HG03460 (cell line): ENCODE measurements at regions not wholly inside any gene's neighbourhood (a gene's known extent, or its start where the extent isn't known, plus 50 kb on each side); places are given as distances from the start of the nearest gene placed in this dataset.

Experiments used
- ATAC-seq: cut with Tn5 transposase; IDR thresholded peaks from one replicate; pipeline ENCODE4 v1.9.1; 2021; ENCODE audit not compliant: unreplicated experiment

DNA sequence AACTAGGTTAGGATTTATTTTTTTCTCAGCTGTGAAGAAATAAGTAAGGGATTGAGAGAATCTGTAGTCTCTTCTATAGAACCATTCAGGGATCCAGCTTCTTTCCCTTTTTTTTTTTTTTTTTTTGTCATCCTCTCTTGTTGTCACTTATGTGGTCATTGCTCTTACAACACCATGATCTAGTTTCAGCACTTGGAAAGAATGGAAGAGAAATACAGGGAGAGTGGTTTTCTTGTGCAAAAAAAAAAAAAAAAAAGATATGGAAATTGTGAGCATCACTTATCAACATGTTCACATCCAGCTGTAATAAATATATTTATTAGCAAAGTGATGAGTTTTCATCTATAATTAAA lies 599.3 kb downstream of the SLC6A15 start:
- no peak for ATAC-seq

DNA sequence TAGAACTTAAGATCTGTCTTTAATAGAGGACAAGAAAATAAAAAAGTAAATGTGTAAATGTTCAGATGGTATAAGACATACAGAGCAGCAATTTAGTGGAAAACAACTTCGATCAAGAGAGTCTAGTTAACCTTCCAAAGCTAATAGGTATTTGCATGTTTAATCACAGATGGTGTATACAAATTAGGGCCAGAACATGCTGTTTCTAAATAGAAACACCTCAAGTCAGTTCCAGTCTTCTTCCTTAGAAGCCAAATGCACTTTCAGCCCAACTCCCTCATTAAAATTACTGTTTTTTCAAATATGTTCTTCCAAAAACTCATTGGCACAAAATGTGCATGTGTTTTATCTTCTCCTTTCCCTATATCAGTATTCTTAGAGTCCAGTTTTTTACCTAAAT lies 604.4 kb downstream of the SLC6A15 start:
- ATAC-seq, result no peak

DNA sequence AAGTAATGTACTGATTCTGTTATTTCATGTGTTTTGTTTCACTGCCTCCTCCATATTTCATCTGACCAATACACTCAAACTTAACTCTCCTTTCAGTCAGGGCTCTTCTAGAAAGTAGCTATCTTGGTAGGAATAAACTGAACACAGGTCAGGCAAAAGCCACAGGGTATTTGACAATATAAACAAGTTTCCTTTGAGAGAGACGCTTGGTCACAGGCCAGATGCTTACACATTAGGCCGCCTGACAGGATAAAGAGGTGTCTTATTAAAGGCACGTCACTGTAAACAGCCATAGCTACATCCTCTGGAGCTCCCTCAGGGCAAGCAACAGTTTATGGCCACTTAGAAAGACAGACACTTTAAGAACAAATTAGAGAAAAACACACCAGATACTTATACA lies 607.5 kb downstream of the SLC6A15 start:
- ATAC-seq, result no peak

DNA sequence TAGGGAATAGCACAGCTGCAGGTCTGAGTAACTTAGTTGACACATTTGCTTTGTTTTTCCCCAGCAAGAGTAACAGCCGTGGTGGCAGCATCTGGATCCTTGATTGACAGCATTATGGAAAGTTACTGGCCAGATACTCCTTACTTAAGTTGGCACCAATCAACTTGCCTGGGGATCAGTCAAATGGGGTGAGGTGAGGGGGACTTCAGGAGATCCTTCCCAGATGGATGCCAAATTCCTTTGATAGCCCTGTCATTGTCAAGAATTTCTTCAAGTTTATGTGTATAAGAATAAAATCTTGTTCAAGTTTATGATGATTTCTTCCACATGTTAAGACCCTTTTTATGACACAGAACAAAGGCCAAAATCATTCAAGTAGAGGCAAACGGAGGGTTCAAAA lies 618.4 kb downstream of the SLC6A15 start:
- ATAC-seq, result no peak

DNA sequence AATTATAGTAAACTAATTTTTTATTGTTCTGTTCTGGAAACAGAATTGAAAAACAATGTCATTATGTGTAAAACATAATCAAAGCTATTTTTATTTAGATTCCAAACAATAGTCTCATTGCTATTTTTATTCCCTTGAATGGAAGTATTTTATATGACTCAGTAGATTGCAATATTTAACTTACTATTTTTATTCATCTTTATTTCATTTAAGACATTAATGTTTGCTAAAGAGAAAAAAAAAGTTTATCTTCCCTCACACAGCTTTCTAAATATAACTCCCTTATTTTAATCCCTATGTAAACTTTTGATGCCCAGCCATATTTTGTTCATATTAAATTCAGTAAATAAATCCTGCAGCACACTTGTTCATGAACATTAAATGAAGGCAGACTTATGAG lies 622.4 kb downstream of the SLC6A15 start:
- ATAC-seq, result no peak

DNA sequence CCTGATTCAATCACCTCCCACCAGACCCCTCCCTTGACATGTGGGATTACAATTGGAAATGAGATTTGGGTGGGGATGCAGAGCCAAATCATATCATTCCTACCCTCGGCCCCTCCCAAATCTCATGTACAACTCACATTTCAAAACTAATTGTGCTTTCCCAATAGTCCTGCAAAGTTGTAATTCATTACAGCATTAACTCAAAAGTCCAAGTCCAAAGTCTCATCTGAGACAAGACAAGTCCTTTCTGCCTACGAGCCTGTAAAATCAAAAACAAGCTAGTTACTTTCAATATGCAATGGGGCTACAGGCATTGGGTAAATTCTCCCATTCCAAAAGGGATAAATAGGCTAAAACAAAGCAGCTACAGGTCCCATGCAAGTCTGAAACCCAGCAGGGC lies 634.6 kb downstream of the SLC6A15 start:
- no peak for ATAC-seq

DNA sequence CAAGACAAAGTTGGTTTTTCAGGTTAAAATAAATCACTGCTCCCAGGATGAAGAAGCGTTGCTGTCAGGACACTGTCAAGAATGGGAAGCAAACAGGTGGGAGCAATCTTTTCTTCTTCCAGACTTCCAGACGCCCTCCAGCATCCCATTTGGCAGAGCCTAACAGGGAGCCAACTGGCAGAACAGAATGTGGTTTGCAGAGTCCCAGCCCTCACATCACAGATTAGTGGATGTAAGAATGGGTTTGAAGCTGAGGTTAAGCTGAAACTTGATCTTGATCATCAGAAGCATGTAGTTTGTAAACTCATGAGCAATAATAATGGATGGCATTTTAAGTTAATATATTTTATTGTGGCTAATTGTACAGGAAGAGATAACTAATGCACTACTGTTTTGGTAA lies 636.4 kb downstream of the SLC6A15 start:
- no peak for ATAC-seq

DNA sequence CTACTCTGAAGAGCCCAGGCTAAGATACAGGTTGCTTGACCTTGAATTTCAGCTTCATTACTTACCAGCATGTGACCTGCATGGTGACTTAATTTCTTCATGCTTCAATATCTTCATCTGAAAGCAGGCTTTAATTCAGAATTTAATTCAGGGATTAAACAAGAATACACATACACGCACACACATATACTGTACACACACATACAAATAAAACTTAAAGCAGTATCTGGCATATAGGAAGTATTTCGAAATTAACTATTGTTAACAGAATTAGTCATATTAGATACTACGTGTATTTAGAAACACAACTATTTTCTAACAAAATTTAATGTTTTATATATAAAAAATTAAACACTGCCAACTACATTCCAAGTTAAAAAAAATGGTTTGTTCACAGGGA lies 640.3 kb downstream of the SLC6A15 start:
- ATAC-seq, result no peak

DNA sequence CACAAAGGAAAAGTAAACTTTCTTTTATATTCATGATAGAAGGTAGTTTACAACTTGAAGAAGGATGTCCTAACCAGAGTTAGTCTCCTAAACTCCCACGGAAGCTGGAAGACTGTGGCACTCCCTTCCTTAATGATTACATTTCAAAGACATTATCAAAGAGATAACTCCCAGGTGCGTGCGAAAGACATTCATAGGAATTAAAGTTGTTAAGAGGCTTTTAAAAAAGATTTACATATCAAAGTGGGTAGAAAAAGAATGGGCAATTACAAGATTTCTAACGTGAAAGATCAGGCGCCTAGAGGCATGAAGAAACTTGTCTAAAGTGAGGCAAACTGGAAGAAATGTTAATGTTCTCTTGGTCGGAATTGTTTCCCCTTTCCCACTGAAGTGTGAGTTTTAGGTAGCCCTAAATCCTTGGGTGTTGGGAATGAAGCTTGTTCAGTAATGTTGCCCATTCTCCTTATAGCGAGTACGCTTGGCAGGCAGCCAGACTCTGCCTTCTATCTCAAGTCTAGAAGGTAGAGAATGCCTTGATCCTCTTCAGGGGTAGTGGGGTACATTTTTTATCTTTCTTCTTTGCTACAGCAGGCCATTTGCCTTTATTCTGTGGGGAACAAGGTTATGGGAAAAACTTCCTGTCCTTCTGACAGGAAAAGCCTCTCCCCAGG lies 642.0 kb downstream of the SLC6A15 start:
- no peak for ATAC-seq

DNA sequence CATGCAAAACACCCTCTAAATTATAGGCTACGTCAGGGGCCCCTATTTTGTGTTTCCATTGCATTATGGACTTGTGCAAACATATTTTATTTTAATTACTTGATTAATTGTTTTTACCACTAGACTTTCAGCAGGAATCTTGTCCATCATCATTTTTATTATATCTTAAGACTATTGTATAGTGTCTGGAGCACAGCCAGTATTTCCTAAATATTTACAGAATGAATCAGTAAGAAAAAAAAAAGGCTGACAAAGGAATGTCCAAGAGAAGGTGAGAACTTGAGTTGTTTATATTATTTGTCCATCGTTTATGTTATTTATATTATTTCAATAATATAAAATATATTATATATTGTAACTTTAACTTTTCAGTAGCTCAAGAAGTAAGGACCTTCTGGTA lies 664.7 kb downstream of the SLC6A15 start:
- no peak for ATAC-seq

DNA sequence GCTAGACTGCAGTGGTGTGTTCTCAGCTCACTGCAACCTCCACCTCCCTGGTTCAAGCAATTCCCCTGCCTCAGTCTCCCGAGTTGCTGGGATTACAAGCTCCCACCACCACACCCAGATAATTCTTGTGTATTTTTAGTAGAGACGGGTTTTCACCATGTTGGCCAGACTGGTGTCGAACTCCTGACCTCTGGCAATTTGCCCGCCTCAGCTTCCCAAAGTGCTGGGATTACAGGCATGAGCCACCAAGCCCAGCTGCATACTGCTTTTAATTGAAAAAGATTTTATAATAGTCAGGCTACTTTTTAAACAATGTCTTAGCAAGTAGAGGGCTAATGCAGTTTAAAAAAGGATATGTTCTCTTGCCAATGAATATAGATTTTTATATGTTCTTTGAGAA lies 668.9 kb downstream of the SLC6A15 start:
- ATAC-seq, result no peak

DNA sequence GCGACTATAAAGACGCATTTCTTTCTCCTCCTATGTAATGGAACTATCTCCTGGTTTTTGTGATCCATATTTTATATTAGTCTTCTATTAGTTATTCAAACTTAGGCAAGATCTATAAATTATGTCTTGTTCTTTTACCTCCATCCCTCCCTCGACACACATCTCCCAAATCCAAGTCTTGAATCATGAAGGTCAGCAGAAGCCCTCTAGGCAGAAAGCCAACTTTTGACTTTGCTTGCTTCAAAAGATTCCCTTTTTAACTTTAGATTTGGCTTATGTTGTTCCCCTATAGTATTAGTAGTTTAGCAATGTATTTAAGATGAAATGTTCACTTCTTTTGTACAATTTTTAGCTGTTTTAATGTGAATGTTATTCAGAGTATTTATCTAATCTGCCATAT lies 689.8 kb downstream of the SLC6A15 start:
- no peak for ATAC-seq

DNA sequence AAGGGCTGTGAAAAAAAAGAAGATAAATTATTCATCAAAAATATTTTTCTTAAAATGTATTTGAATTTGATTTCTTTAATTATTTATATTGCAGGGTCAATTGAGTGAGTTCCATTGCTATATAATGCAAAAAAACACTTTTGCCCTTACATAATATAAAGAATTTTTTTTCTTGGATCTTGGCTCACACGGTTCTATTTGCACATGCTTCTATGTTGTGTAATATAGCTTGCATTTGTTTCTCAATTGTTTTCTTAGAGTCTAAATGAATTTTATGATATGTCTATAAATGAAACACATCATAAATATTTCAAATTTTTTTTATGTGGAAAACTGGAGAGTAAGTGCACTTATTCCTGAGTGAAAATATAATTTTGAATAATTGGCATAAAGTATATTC lies 694.2 kb downstream of the SLC6A15 start:
- ATAC-seq, result no peak

DNA sequence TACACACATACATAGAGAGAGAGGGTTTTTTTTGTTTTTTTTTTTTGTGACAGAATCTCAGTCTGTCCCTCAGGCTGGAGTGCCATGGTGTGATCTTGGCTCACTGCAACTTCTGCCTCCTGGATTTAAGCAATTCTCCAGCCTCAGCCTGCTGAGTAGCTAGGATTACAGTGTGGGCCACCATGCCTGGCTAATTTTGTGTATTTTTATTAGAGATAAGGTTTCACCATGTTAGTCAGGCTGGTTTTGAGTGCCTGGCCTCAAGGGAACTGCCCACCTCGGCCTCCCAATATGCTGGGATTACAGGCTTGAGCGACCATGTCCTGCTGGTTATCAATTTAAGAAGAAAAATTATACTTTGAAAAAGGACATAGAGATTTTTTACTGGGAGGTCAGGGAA lies 710.6 kb downstream of the SLC6A15 start:
- ATAC-seq, result no peak

DNA sequence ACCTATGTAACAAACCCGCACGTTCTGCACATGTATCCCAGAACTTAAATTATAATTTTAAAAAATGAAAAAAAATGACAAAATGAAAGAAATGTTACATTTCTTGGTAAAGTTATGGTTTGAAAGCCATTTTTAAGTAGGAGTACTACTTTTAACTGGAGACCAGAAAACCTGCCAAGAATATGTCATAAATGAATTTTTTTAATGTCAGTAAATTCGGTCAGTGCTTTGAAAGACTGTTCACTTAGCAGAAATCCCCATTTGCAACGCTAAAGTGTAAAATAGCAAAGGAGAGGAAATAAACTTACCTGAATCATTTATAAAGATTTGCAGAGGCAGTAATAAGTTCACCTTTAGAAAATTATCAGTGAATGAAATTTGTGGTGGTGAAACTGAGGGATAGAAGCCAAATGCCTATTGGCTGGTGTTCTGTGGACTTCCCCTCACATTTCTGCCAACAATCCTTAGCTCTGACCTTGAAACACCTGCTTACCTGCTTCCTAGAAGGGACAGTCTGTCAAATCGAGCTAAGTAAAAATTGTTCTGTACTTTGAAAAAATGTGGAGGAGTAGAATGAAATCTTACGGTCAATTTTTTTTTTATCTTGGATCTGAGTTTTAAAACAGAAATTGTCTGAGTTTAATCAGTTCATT lies 714.2 kb downstream of the SLC6A15 start:
- ATAC-seq, result no peak

DNA sequence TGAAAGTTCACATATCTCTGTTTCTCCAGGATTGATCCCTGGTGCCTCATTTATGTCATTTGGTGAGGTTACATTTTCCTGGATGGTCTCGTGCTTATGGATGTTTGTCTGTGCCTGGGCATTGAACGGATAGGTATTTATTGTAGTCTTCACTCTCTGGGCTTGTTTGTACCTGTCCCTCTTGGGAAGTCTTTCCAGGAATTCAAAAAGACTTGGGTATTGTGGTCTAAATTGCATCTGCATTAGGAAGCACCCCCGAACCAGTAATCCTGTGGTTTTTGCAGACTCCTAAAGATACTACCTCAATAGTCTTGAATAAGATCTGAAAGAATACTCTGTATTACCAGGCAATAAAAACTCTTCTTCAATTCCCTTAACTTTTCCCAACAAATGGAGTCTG lies 720.8 kb downstream of the SLC6A15 start:
- ATAC-seq, result no peak

DNA sequence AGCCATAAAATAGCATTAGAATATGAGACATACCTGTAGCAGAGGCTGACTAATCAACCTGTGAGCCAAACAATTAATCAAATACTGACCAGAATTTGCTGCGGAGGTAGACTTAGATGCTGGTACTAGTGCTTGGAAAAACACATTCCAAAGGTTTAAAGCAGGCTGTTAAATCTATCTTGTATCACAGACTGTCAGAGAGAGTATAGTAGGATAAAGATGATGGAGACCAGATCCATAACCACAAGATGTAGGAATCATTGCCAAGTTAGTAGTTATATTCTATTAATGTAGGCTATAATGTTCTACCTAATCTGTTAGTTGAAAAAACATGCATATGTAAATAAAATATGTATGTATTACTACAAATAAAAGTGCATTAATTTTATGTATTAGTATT lies 726.2 kb downstream of the SLC6A15 start:
- ATAC-seq, result no peak

DNA sequence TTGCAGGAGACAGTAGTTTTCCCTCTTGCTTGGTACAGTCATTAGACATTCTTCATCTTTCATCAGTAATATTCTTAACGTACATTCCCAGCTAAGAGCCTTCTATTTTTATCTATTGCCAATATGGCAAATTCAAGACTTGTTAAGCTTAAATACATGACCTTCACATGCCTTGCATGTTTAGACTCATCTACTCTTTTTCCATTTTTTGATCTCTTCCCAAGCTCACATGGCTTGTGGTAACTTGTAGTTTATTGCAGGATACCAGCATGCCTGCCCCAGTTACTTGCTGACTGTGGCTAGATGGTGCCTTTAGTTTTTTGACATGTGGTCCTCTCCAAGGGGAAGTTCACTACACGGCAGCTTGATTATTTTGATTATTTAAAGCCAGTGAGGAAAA lies 729.0 kb downstream of the SLC6A15 start:
- no peak for ATAC-seq

DNA sequence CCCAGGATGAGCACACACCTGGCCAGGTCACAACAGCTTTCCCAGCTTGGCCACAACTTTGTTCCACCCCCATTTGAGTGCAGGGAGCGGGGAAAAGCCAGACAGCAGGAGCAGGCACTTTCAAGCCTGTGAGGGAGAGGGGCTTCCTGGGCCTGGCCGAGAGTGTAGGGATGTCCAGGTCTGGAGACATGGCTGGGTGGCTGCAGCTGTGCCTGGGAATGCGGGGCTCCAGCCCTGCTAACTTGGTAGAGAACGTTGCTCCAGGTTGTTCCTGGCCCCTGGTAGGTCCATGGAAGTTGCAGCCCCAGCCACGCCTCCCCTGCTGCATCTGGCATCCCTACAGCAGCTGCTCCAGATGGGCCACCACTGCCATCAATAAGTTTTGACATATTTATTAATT lies 738.5 kb downstream of the SLC6A15 start:
- ATAC-seq, result no peak

DNA sequence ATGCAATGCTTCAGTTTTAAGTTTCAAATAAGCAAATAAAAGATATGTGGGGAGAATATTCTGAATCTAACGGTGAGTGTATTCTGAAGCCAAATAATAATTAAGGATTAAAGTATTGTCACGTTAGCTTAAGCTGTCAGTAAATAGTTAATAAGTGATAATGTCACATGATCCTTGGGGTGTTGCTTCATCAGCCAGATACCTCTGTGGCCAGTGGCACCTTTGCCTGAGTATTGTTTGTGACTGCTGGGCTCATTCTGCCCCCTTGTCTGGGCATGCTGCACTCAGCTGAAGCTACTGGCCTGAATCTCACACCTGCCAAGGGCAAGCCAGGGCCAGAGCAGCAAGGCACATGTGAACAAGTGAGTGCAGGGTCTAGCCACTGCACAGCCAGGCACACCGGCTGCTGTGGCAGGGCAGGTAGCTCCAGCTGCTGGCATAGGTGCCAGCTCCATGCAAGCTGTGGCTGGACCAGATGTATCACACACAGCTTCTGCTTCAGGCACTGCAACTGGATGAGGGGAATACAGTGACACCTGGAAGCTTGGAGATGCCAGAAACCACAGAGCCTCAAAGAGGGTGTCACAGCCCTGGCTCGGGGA lies 739.7 kb downstream of the SLC6A15 start:
- no peak for ATAC-seq

DNA sequence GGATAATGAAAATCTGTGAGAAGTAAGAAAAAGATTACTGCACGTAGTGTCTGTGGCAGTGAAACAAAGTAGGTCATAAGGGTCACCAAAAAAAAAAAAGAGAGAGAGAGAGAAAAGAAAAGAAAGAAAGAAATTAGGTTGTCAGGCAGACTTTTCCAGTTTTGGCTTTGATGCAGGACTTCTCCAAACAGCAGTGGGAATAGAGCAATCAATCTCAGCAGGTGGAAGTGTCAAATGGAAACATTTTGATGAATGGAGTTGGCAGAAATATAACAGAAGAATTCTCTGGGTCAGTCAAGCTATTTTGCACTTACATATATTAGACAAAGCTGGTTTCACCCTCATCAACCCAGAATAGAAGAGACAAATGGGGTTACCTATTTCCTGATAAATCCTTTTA lies 745.8 kb downstream of the SLC6A15 start:
- no peak for ATAC-seq

DNA sequence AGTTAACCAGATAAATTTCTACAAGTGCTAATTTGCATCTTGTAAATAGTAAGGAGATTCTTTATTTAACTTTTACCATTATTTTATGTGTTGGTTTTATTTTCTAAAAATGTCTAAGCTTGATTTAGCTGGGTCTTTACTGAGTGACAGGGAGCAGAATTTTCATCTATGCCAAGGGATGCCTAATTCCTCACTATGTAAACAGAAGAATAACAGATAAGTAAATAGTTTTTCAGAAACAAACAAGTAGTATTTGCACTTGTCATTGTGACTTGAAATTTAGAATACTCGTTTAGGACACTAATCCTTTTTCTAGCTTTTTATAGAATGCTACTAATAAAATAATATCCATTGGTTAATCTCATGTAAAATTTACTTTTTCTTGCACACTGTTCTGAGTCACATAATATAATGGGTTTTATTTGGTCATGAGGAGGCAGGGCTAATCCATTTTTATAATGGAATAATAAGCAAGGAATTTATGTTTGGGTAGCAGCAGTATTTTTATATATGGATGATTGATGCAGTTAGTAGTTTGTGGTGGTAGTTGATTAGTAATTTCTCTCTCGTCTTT lies 746.5 kb downstream of the SLC6A15 start:
- no peak for ATAC-seq
